ENCODE measurements at regions not wholly inside any gene's neighbourhood (a gene's known extent, or its start where the extent isn't known, plus 50 kb on each side); places are given as distances from the start of the nearest gene placed in this dataset.

DNA sequence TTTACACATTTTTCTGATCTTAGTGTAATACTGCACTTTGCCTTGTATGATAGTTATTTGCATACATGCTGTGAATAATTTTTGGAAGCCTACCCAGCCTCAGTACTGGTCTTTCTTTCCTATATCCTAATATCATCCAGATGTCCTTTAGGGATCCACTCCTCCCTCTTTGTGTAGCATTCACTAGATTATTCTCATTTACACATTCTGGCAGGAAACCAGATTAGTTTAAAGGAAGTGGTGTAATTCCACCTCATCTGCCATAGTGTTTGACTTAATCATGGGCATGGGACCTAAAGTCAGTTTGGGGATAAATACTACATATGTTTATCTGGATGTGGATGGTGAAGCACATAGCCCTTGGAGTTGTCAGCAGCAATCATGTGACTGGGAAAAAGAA lies 444.9 kb upstream of the MAP2 start:
- TF ChIP-seq, protein P1, sequence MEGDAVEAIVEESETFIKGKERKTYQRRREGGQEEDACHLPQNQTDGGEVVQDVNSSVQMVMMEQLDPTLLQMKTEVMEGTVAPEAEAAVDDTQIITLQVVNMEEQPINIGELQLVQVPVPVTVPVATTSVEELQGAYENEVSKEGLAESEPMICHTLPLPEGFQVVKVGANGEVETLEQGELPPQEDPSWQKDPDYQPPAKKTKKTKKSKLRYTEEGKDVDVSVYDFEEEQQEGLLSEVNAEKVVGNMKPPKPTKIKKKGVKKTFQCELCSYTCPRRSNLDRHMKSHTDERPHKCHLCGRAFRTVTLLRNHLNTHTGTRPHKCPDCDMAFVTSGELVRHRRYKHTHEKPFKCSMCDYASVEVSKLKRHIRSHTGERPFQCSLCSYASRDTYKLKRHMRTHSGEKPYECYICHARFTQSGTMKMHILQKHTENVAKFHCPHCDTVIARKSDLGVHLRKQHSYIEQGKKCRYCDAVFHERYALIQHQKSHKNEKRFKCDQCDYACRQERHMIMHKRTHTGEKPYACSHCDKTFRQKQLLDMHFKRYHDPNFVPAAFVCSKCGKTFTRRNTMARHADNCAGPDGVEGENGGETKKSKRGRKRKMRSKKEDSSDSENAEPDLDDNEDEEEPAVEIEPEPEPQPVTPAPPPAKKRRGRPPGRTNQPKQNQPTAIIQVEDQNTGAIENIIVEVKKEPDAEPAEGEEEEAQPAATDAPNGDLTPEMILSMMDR (conservative IDR thresholded peaks at IDR 0.05; ENCODE audit: low read depth, low read length), result no peak
- no peak for TF ChIP-seq EZH2 (IDR thresholded peaks at IDR 0.05; ENCODE audit: low read length, unreplicated experiment)

All from PC-3 (cell line).